GM21825 (cell line): ENCODE measurements at regions not wholly inside any gene's neighbourhood (a gene's known extent, or its start where the extent isn't known, plus 50 kb on each side); places are given as distances from the start of the nearest gene placed in this dataset.
"Not testable (repeated sequence)": the region's sequence is repeated elsewhere in the genome, so short reads cannot be mapped to it uniquely, and the experiment has no call there.

Experiments
- ATAC-seq: cut with Tn5 transposase; IDR thresholded peaks from one replicate; pipeline ENCODE4 v1.9.1; 2021; ENCODE audit warnings: mild to moderate bottlenecking, moderate library complexity; ENCODE audit not compliant: unreplicated experiment

GRCh38 chr2:150271952-150272802 is 215.3 kb downstream of the RND3 start:
- no peak for ATAC-seq

- ATAC-seq: no peak
Measured at GRCh38 chr2:150267651-150268415, 219.6 kb downstream of the RND3 start.

GRCh38 chr2:150266931-150267330 is 220.5 kb downstream of the RND3 start:
- no peak for ATAC-seq

GRCh38 chr2:150264442-150264841 is 223.0 kb downstream of the RND3 start:
- ATAC-seq: no peak

- ATAC-seq: no peak
Measured at GRCh38 chr2:150261691-150262090, 225.8 kb downstream of the RND3 start.

GRCh38 chr2:150260636-150261035 is 226.8 kb downstream of the RND3 start:
- ATAC-seq: no peak

GRCh38 chr2:150259746-150260145 is 227.7 kb downstream of the RND3 start:
- no peak for ATAC-seq

- ATAC-seq: no peak
Measured at GRCh38 chr2:150258781-150259307, 228.6 kb downstream of the RND3 start.

GRCh38 chr2:150256736-150257135 is 230.7 kb downstream of the RND3 start:
- no peak for ATAC-seq

- ATAC-seq: no peak
Measured at GRCh38 chr2:150255528-150255927, 231.9 kb downstream of the RND3 start.

GRCh38 chr2:150249735-150250134 is 237.7 kb downstream of the RND3 start:
- not testable (repeated sequence) for ATAC-seq

- no peak for ATAC-seq
Measured at GRCh38 chr2:150247481-150247880, 240.0 kb downstream of the RND3 start.

- ATAC-seq: no peak
Measured at GRCh38 chr2:150234787-150235446, 252.6 kb downstream of the RND3 start.

- no peak for ATAC-seq
Measured at GRCh38 chr2:150232871-150233270, 254.6 kb downstream of the RND3 start.

- ATAC-seq: no peak
Measured at GRCh38 chr2:150232321-150232720, 255.1 kb downstream of the RND3 start.

- ATAC-seq: no peak
Measured at GRCh38 chr2:150230616-150231015, 256.9 kb downstream of the RND3 start.

- no peak for ATAC-seq
Measured at GRCh38 chr2:150230004-150230403, 257.5 kb downstream of the RND3 start.

- ATAC-seq: no peak
Measured at GRCh38 chr2:150228936-150229335, 258.5 kb downstream of the RND3 start.

GRCh38 chr2:150225030-150225429 is 262.4 kb downstream of the RND3 start:
- no peak for ATAC-seq

GRCh38 chr2:150224321-150224720 is 263.1 kb downstream of the RND3 start:
- no peak for ATAC-seq

GRCh38 chr2:150222942-150223341 is 264.5 kb downstream of the RND3 start:
- ATAC-seq: no peak
